Panc1 (cell line): ENCODE measurements at regions not wholly inside any gene's neighbourhood (a gene's known extent, or its start where the extent isn't known, plus 50 kb on each side); places are given as distances from the start of the nearest gene placed in this dataset.

Source experiments
- SIN3A ChIP-seq: IDR thresholded peaks from 2 replicates; pipeline ENCODE4 v1.6.1; 2012; ENCODE audit warnings: low read depth, mild to moderate bottlenecking, low read length, moderate library complexity, borderline replicate concordance; ENCODE audit not compliant: insufficient read depth
- TF ChIP-seq, protein P1 (sequence below): fragments of 450-650 bp; IDR thresholded peaks from 2 replicates; pipeline ENCODE4 v1.5.1; 2017; ENCODE audit warnings: mild to moderate bottlenecking

GRCh38 chr7:124369310-124369709, 336.4 kb upstream of the TMEM229A start:
- TF ChIP-seq, protein P1, sequence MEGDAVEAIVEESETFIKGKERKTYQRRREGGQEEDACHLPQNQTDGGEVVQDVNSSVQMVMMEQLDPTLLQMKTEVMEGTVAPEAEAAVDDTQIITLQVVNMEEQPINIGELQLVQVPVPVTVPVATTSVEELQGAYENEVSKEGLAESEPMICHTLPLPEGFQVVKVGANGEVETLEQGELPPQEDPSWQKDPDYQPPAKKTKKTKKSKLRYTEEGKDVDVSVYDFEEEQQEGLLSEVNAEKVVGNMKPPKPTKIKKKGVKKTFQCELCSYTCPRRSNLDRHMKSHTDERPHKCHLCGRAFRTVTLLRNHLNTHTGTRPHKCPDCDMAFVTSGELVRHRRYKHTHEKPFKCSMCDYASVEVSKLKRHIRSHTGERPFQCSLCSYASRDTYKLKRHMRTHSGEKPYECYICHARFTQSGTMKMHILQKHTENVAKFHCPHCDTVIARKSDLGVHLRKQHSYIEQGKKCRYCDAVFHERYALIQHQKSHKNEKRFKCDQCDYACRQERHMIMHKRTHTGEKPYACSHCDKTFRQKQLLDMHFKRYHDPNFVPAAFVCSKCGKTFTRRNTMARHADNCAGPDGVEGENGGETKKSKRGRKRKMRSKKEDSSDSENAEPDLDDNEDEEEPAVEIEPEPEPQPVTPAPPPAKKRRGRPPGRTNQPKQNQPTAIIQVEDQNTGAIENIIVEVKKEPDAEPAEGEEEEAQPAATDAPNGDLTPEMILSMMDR = no peak
- TF ChIP-seq SIN3A = no peak
